GM18517 (cell line): ENCODE measurements at regions not wholly inside any gene's neighbourhood (a gene's known extent, or its start where the extent isn't known, plus 50 kb on each side); places are given as distances from the start of the nearest gene placed in this dataset.

Experiments used
- ATAC-seq: cut with Tn5 transposase; IDR thresholded peaks from one replicate; pipeline ENCODE4 v1.9.1; 2021; ENCODE audit warnings: mild to moderate bottlenecking, moderate library complexity; ENCODE audit not compliant: unreplicated experiment

DNA sequence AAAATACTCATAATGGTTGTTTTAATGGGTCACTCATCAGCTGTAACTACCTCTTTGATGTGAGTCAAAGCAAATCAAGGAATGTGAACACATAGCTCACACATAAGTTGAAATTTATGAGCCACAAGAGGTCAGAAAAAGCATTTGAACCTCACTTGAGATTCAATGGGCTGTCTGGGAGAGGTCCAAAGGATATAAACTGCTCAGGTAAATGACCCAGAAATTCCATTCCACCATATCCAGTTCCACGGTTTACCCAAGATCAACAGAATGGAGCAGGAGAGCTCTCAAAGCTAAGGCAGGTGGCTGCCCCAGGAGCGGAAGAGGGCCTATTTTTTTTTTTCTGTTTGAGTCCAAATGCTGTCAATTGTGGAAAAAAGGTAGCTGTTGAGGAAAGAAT lies 464.1 kb downstream of the TNS1 start:
- no peak for ATAC-seq

DNA sequence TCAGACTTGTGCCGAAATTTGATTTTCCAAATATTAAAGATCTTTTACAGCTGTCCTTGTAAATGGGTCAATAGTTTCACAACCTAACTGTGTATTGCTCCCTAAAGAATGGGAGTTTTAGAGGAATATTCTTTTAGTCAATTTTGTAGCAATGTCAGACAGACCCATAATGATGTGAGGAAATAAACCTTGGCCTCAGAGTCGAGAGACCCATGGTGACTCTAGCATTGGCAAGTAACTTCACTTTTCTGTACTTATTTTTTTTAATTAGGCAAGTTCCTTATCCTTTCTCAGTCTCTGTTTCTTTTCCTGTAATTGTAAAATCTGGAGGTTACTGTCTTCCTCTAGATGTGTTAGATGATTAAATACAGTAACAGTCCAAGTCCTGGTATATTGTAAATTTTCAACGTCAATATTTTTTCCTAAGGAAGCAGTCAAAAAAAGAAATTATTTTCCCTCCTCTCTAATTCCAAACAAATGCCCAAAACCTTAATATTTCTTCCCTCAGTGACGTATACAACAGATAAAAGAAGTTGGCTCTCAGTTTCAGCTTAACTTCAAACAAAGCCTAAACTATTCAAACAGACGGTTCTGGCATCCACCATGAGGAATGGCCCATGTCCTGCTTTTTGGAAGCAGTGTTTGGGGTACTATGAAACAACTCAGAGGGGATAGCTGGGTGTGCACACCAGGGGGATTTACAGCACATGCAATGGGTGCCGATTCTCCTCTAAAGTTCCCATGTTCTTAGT lies 466.7 kb downstream of the TNS1 start:
- no peak for ATAC-seq

DNA sequence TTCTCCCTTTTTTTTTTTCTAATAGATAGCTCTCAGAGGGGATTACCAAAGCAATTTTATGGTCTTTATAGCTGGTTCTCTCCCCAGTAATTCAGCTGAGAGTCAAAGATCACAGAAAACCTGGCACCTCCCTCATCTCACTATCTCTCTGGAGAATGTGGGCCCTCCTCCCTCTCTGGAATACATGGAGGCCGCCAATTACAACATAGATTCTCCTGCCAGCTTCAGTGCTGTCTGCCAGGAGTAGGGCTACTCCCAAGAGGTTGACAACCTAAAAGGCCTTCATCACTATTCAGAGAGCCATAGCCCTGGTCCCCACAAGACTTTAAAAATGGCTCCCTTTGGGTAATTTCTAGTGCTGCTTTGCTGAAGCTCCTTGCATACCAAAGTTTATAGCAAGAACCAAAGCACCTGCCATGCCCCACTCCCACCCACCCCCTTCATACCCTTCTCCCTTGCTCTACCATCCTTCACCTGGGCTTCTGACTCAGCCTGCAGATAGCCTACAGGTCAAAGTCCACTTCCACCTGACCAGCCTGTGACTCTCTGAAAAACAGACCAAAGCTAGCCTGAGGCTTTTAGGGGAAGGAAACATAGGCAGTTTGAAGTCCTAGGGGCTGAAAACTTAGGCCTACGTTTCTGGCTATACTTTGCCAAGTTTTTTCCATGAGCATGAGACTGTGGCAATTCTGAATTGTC lies 472.3 kb downstream of the TNS1 start:
- no peak for ATAC-seq

DNA sequence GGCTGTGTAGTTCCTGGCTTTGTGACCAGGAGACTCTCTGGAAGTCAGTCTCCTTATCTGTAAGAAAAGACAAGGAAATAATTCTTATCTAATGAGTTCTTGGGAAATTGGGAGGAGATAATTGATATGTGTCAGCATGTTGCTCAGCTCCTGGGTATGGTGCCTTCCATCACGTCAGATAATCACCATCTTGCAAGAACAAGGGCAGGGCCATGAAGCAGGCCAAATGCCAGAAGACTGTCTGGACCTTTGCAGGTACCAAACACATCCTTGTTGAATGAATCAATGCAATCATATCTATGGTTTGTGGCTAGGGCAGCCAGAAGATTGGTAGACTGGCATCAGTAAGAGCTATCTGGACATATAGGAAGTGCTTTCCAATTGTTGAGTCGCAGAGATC lies 473.5 kb downstream of the TNS1 start:
- no peak for ATAC-seq

DNA sequence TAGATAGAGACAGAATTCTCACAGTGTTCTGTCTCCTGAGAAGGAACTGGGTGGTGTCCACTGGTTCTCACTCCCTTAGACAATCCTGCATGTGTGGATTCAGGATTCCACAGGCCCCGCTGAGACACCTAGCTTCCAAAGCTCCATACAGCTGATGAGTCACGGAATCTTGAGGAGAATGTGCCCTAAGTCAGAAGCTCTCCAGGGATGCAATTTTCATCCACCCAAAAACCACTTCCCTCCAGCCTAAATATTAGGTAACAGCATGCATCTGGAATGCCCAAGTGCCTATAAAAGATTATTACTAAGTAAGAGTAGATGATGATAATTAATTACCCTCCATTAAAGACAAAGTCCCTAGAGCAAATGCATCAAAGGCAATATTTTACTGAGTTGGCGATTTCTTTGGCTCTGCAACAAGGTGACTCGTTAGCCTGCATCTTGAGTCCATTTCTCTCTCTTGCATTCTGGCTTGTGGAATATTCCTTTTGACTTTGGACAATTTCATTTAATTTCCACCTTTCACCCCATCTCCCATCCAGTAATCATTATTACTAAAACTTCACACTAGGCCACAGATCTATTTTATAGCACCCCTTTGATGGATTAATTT lies 475.1 kb downstream of the TNS1 start:
- ATAC-seq = no peak

DNA sequence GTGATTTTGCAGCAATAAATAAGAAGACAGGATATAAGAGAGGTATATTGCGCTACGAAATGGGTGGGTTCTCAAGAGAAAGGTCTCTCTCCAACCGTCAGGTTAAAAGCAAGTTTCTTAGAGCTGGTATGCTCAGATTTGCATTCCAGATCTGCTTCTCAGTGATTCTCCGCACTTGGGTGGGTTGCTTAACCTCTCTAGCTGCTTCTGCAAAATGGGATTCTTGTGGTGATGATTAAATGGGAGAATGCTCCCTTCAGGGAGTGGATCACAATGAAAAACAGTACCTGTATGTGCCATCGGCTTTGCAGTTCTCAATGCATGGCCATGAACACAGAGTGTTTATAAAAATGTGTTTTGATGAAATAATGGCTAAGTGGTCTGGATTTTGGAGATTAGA lies 477.7 kb downstream of the TNS1 start:
- ATAC-seq = no peak

DNA sequence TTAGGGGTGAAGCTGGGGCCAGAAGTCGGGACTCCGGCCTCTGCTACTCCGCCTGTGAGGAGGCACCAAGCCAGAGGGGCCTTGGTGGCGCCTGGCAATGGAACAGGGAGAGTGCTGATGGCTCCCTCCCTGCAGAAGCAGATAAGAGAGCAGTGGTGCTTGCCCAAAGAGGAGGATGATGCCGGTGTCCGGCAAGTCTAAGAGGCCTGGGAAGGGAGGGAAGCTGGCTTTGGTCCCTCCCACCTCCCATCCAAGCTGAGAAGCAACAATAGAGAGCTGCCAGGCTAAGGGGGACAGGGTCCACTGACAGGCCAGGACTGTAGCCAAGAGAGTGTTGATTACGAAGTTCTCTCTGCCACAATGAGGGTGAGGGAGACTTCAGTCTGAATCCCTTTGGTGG lies 479.5 kb downstream of the TNS1 start:
- ATAC-seq = no peak

DNA sequence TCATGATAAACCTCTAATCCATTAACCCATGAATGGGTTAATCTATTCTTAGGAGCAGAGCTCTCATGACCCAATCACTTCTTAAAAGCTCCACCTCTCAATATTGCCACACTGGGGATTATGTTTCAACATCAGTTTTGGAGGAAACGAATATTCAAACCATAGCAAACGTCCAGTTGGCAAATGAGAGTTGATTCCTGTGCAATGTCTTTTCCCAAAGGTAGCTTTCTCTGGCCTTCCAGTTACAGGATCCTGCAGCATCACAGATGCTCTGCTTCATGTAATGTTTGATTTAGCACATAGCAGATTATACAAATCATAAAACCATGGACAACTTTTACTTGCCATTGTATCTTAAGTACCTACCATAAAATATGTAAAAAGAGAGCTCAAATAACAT lies 481.0 kb downstream of the TNS1 start:
- no peak for ATAC-seq

DNA sequence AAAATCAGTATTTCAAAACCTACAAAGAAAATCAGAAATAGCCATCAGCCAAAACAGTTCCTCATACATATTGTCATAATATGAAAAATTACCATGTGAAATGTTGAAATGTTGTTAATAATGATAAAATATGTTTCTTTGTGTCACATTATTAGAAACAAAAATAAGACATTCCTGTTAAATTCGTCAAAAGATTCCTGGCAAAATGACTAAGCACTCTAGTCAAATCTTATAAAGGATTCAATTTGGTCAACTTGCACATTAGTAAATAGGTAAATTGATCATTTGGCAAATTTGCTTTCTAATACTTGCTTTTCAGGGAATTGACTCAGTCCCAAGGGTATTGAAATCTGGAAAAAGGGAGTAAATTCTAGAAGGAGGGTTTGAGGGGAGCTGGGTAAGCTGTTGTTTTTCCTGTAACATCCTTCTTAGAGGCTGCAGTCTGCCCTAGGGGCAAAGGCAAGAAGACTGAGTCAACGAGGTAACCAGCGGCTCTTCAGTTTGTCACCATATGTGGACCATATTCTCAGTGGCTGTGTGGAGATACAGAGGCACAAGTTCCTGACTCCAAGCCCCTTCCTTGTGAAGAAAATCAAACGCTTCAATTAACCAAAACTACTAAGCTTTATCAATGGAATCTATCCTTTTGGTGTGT lies 482.3 kb downstream of the TNS1 start:
- no peak for ATAC-seq

DNA sequence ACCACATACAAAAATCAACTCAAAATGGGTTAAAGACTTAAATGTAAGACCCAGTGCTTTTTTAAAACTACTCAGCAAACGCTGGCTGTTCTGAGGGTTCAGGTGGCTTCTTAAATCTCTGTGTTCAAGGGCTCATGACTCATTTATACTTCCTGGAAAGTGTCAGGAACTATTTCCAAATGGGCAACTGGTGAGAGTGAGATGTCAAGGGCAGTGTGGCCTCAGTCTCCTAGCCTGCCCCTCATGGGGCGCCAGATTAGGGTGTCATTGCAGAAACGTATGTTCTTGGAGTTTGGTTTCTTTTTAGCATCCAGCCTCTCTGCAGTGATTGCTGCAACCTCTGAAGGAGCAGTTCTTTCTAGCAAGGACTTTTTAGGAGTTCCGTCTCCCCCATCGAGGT lies 485.4 kb downstream of the TNS1 start:
- no peak for ATAC-seq

DNA sequence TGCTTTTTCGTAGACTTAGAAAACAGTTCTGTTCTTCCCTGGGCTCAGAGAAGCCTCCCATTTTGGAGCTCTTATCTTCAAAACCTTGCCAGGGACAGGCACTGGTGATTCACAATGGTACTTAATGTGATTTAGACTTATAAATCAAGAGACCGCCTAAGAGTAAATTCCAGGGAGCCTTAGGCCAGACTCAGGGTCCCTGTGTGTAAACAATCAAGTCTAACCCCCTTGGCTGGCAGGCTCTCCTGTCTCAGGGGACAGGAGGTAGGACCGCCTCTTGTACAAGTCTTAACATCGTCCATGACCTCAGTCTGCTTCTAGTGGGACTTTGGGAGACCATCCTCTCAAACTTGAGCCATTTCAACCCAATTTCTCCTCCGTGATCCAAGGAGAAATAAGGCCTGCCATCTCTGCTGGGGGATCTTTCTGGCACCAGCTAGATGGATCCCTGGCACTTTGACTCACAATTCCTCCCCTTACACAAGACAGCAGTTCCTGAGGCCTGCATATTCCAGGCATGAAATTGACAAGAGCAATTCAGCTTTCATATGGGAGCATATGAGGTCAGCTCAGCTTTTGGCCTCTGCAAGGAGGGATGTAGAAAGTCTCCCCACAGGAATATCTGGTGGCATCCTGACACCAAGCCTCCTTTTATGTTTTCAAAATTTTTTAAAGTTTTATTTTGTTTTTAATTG lies 487.0 kb downstream of the TNS1 start:
- no peak for ATAC-seq

DNA sequence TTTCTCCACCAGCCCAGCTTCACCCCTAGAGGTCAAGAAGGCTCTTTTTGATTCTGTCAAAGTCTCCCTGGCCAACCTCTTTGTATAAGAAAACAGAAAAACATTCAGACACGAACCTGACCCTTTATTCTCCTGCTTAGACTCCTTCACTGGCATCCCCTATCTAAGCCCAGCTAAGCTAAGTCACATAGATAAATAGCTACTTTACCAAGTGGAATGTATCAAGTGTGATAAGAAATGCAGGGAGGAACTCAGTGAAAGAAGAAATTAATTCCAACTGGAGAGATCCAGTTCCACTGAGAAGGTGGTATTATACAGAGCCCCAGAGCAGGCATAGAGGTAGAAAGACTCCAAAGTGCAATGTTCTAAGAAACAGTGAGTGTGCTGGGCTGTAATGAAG lies 489.5 kb downstream of the TNS1 start:
- ATAC-seq = no peak

DNA sequence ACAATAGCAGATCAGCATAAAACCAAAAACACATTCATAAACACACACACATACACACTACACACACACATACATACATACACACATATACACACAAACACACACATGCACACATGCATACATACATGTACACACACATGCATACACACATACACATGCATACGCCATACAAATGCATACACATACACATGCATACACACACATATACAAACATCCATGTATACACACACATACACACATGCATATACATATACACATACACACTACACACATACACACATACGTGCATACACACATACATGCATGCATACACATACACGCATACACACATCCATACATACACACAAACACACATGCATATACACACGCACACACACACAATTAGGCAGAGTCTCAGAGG lies 490.1 kb downstream of the TNS1 start:
- ATAC-seq = no peak

DNA sequence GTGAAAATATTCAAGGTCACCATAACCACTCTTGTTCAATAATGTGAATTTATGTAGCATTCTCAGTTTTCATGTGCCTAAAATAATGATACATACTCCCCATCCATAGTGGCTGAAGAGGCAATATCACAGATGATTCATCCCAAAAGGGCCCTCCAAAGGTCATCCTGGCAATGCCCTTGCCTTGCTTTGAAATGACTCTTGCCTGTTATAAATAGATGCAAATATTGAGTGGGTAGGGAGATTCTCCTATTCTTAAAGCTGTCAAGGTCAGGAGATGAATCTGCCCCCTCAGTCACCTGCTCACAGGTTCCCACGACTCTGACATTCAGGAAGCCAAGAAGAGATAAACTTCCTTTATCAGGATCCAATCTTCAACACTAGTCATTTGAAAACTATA lies 490.5 kb downstream of the TNS1 start:
- ATAC-seq = no peak

DNA sequence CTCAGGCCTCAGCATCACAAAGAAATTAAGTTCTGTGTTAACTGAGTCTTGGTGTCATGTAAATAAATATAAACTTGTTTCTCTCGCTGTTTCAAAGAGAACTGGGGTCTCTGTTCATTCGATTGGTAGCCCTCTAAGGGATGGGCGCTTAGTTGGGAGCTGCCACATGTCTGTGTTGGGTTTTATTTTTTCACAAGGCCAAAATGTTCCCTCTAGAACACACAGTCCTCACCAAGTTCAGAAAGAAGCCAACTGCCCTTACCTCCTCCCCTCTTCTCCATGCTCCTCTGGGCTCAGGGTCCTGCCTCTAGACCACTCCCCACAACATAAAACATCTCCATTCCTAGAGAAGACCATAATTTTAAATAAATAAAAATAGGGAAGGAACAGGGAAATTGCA lies 490.9 kb downstream of the TNS1 start:
- no peak for ATAC-seq

DNA sequence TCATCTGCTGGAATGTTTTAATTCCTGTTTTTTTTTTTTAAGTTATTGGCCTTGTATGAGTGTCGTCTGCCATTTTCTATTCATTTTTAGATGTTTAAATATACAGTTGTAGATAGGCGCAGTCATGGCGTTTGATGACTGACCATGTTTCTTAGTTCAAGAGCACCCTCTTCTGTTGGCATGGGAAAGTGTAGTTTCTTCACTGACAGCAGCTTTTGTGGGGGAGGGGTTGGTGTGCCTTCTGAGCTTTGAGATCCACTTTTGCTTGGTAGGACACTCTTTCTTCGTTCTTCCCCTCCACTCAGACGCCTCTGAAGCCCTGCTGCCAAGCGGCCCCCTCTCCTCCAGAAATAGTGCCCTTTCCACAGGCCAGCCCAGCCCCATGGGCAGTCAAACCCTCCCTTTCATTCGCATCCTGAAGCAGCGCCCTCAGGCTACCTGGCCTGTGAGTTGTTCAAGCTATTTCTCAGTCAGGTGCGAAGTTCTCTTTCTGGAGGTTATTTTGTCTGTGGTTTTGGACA lies 492.0 kb downstream of the TNS1 start:
- ATAC-seq = no peak

DNA sequence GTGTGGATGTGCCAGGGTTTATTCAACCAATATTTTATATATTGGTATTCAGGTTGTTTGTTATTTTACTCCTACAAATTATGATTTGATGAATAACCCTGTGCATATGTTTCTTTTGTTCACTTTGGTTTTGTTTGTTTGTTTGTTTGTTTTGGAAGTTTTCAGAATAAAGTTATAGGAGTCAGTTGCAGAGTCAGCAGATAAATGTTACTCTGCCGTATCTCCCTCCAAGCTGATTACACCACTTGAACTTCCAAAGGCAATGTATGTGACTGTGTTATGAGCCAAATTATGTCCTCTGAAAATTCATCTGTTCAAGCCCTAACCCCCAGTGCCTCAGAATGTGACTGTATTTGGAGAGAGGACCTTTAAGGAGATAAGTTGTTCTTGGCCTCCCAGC lies 497.5 kb downstream of the TNS1 start:
- no peak for ATAC-seq

DNA sequence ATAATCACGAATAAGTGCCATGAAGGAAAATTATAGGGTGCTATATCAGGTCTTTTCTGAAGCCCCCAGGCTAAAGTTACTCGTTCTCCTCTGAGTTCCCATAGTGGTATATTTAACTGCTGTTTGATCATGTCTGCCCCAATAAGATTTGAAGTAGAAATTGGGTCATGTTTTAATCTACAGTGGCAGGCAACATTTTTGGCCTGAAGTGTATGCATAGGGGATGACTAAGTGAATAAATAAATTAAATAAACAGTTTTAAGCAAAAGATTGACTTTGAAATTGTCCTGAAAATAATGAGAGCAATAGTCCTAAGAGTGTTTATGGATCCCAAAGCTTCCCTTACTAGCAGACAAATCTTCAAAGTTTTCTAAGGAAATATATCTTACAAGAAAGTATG lies 500.9 kb downstream of the TNS1 start:
- ATAC-seq = no peak

DNA sequence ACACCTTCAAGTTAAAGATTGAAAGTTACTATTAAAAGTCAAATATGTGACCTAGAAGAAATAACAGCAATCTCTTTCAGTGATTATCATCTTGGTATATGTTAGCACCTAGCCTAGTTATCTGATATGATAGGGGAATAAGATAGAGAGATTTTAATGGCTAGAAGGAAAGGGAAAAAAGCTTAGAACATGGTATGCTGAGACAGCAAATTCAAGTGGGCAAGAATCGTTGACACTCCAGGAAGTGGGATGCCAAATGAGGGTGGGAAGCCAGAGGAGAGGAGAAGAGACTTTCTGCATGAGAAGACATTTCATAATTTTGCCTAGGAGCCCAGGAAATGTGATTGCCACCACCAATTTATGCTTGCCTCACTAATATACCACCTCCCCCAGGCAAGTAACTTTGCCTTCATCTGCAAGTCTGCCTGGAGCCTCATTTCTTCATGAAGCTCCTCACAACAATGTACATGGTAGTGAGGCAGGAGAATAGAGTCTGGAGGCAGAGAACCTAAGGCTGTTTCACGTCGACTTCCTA lies 504.9 kb downstream of the TNS1 start:
- ATAC-seq = no peak

DNA sequence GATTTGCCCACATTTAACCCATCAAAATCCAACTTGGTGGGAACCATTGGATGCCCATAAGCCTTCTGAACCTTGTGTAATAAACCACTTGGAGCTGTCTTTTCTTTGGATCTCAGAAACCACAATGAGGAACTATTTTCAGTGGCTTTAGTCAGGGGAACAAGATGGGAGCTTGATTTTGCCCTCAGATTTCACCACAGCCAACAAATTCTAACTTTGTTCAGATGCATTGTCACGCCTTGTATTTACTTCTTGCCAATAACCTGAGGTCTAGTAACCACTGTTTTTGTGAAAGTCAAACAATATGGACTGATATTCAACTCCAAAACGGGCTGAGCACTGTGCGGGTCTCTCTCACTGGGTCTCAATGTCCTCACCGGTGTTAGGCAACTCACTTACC lies 508.2 kb downstream of the TNS1 start:
- no peak for ATAC-seq

DNA sequence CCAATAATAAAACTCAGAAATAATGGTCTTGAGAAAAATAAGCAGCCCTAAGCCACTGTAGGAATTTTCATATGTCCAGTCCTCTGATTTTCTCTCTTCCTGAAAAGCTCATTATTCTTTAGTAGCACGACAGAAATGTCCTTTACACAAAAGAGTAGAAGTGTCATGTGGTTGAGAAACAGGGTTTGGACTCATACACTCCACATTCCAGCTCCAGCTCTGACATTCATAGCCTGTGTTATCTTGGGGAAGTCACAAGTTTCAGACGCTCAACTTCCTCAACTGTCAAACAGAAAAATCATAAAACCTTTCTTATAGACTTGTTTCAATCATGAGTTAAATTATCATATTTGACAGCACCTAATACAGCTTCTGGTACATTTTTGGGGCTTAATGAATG lies 511.5 kb downstream of the TNS1 start:
- no peak for ATAC-seq
